GM19025 (cell line): ENCODE measurements at regions not wholly inside any gene's neighbourhood (a gene's known extent, or its start where the extent isn't known, plus 50 kb on each side); places are given as distances from the start of the nearest gene placed in this dataset.
"Not testable (repeated sequence)": the region's sequence is repeated elsewhere in the genome, so short reads cannot be mapped to it uniquely, and the experiment has no call there.

Experiments
- ATAC-seq: cut with Tn5 transposase; IDR thresholded peaks from one replicate; pipeline ENCODE4 v1.9.1; 2021; ENCODE audit warnings: mild to moderate bottlenecking, low read depth, moderate library complexity; ENCODE audit not compliant: unreplicated experiment

DNA sequence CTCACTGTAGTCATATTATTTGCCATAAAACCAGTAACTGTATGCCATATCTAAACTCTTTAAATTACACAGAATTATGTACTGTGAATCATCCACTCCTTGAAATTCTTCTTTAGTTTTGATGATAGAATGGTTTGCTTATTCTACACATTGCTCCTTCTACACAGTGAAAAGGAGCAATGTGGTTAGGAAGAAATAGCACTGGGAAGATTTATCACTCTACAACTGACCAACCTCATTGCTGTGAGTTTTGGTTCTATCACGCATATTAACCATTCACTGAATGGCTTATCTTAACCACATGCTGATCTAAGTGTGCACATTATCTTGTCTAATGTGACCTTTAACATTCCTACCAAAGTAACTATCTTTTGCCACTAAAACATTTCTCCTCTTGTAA is 415.7 kb upstream of the NDST4 start:
- no peak for ATAC-seq

DNA sequence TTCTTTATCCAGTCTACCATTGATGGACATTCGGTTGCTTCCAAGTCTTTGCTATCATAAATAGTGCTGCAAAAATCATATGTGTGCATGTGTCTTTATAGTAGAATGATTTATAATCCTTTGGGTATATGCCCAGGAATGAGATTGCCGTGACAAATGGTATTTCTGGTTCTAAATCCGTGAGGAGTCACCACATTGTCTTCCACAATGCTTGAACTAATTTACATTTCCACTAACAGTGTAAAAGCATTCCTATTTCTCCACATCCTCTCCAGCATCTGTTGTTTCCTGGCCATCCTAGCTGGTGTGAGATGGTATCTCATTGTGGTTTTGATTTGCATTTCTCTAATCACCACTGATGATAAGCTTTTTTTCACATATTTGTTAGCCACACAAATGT is 406.1 kb upstream of the NDST4 start:
- ATAC-seq, result not testable (repeated sequence)

GRCh38 chr4:115515772-115516171 is 402.4 kb upstream of the NDST4 start:
- ATAC-seq, result peak; percentile 93

- peak; percentile 17 for ATAC-seq
Observed at GRCh38 chr4:115515366-115515765, 401.9 kb upstream of the NDST4 start.

DNA sequence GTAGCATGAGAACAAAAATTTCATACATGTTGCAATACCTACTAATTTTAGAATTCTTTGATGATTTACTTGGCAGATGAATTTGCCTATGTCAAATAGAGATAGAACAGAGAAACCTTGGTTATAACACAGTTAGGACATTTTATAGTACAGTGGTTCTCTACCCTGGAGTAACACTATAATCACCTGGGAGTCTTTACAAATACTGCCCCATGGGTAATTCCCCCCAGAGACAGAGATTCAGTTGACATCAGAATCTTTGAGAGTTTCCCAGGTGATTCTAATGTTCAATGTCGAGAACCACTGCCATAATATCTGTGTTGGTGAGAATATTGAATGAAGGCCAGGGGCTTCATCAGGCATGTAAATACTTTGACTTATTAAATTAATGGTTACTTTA is 401.3 kb upstream of the NDST4 start:
- ATAC-seq, result no peak

- ATAC-seq, result no peak
Observed at GRCh38 chr4:115505326-115505725, 391.9 kb upstream of the NDST4 start.

DNA sequence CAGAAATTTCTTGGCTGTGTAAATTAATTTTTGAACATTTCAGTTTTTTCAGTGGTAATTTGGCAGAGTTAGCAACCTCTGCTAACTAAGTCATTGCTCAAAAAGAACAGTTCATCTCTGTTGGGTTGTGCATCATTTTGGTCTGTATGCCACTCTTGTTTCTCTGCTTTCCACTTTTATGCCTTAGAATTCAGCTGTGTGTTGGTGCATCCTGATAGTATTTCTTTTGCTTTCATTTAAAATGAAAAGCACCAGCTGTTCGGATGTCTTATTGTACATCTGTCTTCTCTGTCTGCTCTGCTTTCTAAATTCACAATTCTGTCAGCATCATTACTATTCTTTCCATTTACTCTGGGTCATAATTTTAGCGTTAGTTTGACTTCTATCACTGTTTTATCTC is 388.2 kb upstream of the NDST4 start:
- no peak for ATAC-seq

DNA sequence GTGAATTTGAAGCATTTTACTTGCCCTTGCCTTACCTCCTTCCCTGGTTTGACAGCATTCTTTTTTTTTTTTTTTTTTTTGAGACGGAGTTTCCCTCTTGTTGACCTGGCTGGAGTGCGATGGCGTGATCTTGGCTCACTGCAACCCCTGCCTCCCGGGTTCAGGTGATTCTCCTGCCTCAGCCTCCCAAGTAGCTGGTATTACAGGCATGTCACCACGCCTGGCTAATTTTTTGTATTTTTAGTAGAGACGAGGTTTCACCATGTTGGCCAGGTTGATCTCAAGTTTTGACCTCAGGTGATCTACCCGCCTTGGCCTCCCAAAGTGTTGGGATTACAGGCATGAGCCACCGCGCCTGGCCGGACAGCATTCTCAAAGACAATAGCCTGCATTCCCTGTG is 380.4 kb upstream of the NDST4 start:
- ATAC-seq, result not testable (repeated sequence)

- no peak for ATAC-seq
Observed at GRCh38 chr4:115491686-115492085, 378.3 kb upstream of the NDST4 start.

GRCh38 chr4:115489279-115489678 is 375.9 kb upstream of the NDST4 start:
- ATAC-seq, result no peak

GRCh38 chr4:115485402-115485801 is 372.0 kb upstream of the NDST4 start:
- no peak for ATAC-seq

GRCh38 chr4:115484479-115484878 is 371.1 kb upstream of the NDST4 start:
- ATAC-seq, result no peak

- no peak for ATAC-seq
Observed at GRCh38 chr4:115470763-115471162, 357.3 kb upstream of the NDST4 start.

- ATAC-seq, result not testable (repeated sequence)
Observed at GRCh38 chr4:115459301-115459700, 345.9 kb upstream of the NDST4 start.

GRCh38 chr4:115456231-115456630 is 342.8 kb upstream of the NDST4 start:
- no peak for ATAC-seq

DNA sequence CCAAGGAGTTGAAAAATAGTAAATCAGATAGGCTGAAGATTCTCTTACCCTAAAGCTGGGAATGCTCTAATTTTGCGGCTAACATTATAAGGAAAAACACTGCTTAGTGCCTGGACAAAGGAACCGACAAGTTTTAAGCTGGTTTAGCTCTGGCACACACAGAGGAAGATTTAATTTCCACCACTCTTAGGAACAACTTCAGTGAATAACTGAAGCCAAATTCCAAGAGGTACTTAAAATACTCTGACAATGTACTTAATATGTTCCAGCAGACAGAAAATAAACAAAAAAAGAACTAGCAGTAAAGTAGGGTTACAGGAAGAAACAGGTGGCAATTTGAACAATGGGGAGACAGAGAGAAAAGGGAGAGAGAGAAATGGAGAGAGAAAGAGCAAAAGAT is 340.8 kb upstream of the NDST4 start:
- ATAC-seq, result no peak

- no peak for ATAC-seq
Observed at GRCh38 chr4:115453416-115453815, 340.0 kb upstream of the NDST4 start.

- ATAC-seq, result not testable (repeated sequence)
Observed at GRCh38 chr4:115452229-115452628, 338.8 kb upstream of the NDST4 start.

- ATAC-seq, result no peak
Observed at GRCh38 chr4:115437739-115438138, 324.3 kb upstream of the NDST4 start.

DNA sequence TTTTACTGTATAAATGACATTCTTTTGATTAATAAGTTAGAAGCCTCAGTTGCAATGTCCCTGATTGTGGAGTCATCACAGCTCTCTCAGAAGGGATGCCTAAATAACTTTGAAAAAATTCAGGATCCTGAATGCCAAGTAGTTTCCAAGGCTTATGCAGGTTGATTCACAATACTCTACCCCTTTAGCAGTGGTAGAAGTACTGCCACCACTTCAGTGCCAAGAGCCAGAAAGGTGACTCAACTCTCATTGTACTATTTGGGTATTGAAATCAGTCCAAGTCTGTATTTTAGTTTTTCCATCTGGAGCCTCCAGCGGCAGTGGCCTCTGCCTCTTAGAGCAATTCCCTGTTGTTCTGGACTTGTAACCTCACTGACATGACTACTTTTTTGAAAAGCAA is 320.1 kb upstream of the NDST4 start:
- ATAC-seq, result no peak

DNA sequence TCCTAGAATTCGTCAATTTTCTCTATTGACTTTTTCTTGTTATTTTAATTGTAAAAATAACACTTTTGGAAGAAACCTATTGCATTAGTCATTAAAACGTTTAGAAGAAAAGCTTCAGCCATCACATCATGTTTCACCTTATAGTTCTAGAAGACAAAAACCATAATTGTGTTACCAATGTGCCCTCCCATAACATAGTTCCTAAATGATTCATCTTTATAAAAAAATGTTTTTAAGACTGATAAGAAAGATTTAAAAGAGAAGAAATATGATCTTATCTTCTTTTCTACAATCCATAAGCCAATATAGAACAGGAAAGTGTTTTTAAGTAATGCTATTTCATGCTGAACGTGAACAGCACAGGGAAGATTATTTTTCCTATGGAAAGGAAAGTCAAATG is 316.6 kb upstream of the NDST4 start:
- no peak for ATAC-seq

DNA sequence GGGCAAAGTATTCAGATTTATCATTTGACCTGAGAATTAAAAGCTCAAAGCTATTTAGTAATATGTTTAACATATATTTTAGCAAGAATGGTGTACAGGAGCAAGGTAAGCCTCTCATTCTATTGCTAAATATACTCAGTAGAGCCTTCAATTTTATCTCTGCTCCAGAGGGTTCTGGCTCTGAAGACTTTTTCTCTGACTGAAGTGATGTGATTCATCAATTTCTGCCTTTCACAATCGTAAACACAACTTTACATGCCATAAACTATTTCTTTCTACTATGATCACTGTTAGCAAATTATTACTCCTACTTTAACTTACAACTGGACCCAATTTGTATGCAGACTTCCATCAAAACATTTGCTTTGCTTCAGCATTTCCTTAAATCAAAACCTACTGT is 315.0 kb upstream of the NDST4 start:
- no peak for ATAC-seq

DNA sequence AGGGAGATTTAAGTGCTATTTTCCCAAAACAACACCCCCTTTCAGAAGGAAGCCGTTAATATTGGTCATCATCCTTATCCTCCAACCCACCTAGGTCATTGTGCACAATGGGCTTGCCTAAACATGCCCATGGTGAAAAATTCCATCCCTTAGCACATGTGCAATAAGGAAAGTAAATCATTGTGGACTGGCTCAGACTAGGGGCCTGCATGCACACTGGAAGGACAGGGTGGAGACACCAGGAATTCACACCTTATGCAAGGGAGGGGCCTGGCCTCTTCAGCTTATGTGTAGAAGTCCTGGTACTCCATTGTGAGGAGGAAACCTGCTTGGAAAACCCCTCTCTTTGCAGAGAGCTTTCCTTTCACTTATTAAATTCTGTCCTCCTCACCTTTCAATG is 311.4 kb upstream of the NDST4 start:
- no peak for ATAC-seq
